K562 (cell line): ENCODE measurements at regions not wholly inside any gene's neighbourhood (a gene's known extent, or its start where the extent isn't known, plus 50 kb on each side); places are given as distances from the start of the nearest gene placed in this dataset.

ENCODE experiments used
- ATAC-seq: fragments of 200-7000 bp; cut with Tn5 transposase; 3 replicates; pipeline ENCODE4 v1.9.1; 2020; ENCODE audit warnings: moderate library complexity
- BruUV-seq: library from RNA; stranded (reverse); fragments of 400-500 nt; replicated peaks from 2 replicates; lab custom pipeline; 2021; lab: Mats Ljungman, UMichigan
- CTCF ChIA-PET: fragments of 300-600 bp; formaldehyde crosslinking; extraction: SDS; loops from one replicate; lab custom pipeline; 2021; ENCODE audit warnings: low intra/inter-chr PET ratio; lab: Yijun Ruan, JAX
- POLR2A ChIA-PET: fragments of 300-600, 350-650 bp; sonication (Branson Sonifier 250); formaldehyde crosslinking; extraction: SDS; loops from one replicate; lab custom pipeline; 2021; ENCODE audit warnings: antibody characterized with exemption, inconsistent platforms; lab: Yijun Ruan, JAX
- DNase-seq, 4 experiments: peaks; one replicate each; pipeline versions ENCODE4 v3.0.0 to v3.0.0-alpha.2; 2011 to 2018; ENCODE audit warnings: low spot score in 3 of 4, mixed read lengths in 3 of 4; ENCODE audit errors: extremely low read depth in 1 of 4
- FAIRE-seq: peaks from 2 replicates; lab custom pipeline; 2011; peaks lifted over from hg19 to GRCh38; lab: Jason Lieb, UNC
- H2AFZ ChIP-seq: 2 replicates; pipeline ENCODE4 v1.6.0; 2011; ENCODE audit warnings: low read depth, low read length, control low read depth, inconsistent platforms
- H3K27ac ChIP-seq: fragments of 200-600 bp; 3 replicates; pipeline ENCODE4 v1.8.0; 2011; ENCODE audit warnings: low read depth, mild to moderate bottlenecking, control low read depth, inconsistent platforms, low read length, moderate library complexity, mixed read lengths; ENCODE audit errors: extremely low read depth
- H3K27me3 ChIP-seq, 2 experiments: fragments of 300-600 bp in 1 of 2; 2 replicates in 1 of 2; 3 replicates in 1 of 2; pipeline versions ENCODE4 v1.6.0 to v1.8.0; 2011; ENCODE audit warnings: inconsistent platforms in 2 of 2, low read length in 2 of 2, mild to moderate bottlenecking in 1 of 2, mixed read lengths in 1 of 2, moderate library complexity in 1 of 2; ENCODE audit not compliant: control insufficient read depth in 2 of 2, insufficient read depth in 2 of 2
- H3K36me3 ChIP-seq: fragments of 300-600 bp; 3 replicates; pipeline ENCODE4 v1.8.0; 2011; ENCODE audit warnings: mild to moderate bottlenecking, low read length, inconsistent platforms; ENCODE audit not compliant: control insufficient read depth, insufficient read depth
- H3K4me1 ChIP-seq, 2 experiments: fragments of 200-600 bp in 1 of 2; replicated peaks in 1 of 2; 2 replicates in 1 of 2; 3 replicates in 1 of 2; pipeline versions ENCODE4 v1.5.1 to v1.8.0; 2011; ENCODE audit warnings: inconsistent platforms in 2 of 2, low read length in 2 of 2, mild to moderate bottlenecking in 1 of 2, mixed read lengths in 1 of 2, moderate library complexity in 1 of 2; ENCODE audit not compliant: control insufficient read depth in 2 of 2, insufficient read depth in 2 of 2
- H3K4me2 ChIP-seq: 2 replicates; pipeline ENCODE4 v1.6.1; 2011; ENCODE audit warnings: low read length, control low read depth, inconsistent platforms, mixed read lengths; ENCODE audit not compliant: insufficient read depth
- H3K4me3 ChIP-seq: fragments of 200-600 bp; sonication (generic), shearing (Covaris generic); 2 replicates; pipeline ENCODE4 v1.5.1; 2016; ENCODE audit warnings: control low read depth, inconsistent platforms
- H3K79me2 ChIP-seq: fragments of 200-600 bp; 3 replicates; pipeline ENCODE4 v1.8.0; 2011; ENCODE audit warnings: low read length, inconsistent platforms; ENCODE audit not compliant: control insufficient read depth, insufficient read depth
- H3K9ac ChIP-seq, 2 experiments: 2 replicates each; pipeline versions ENCODE4 v1.6.0 to v1.6.1; 2011; ENCODE audit warnings: low read depth in 2 of 2, low read length in 2 of 2, control low read depth in 1 of 2, inconsistent platforms in 1 of 2, mild to moderate bottlenecking in 1 of 2, mixed read lengths in 1 of 2; ENCODE audit not compliant: insufficient read depth in 1 of 2
- H3K9me1 ChIP-seq: one replicate; pipeline ENCODE4 v1.6.0; 2011; ENCODE audit warnings: inconsistent platforms, mild to moderate bottlenecking, low read length, moderate library complexity; ENCODE audit not compliant: control insufficient read depth, insufficient read depth
- H3K9me3 ChIP-seq: replicated peaks from 2 replicates; pipeline ENCODE4 v1.5.1; 2011; ENCODE audit warnings: low read depth, low read length, inconsistent platforms; ENCODE audit not compliant: control insufficient read depth, insufficient read depth
- H4K20me1 ChIP-seq: replicated peaks from 2 replicates; pipeline ENCODE4 v1.6.1; 2011; ENCODE audit warnings: low read length, inconsistent platforms, mixed read lengths; ENCODE audit not compliant: control insufficient read depth, insufficient read depth
- ESRRA ChIP-seq: fragments of 450-650 bp; IDR thresholded peaks from 2 replicates; pipeline ENCODE4 v1.6.1; 2014; ENCODE audit warnings: low read depth, mild to moderate bottlenecking, moderate library complexity, borderline replicate concordance
- GMEB1 ChIP-seq: fragments of 250-450 bp; sonication (Bioruptor Pico); IDR thresholded peaks from 2 replicates; pipeline ENCODE4 v1.4.0; 2020; ENCODE audit warnings: mild to moderate bottlenecking
- IRF1 ChIP-seq: sonication (generic); formaldehyde crosslinking; IDR thresholded peaks from 2 replicates; pipeline ENCODE4 v1.8.0; 2022; ENCODE audit warnings: missing genetic modification reagents, mild to moderate bottlenecking, borderline replicate concordance
- MITF ChIP-seq: IDR thresholded peaks from 2 replicates; pipeline ENCODE4 v1.6.1; 2014; ENCODE audit warnings: antibody characterized with exemption
- PTTG1 ChIP-seq: fragments of 450-650 bp; IDR thresholded peaks from 2 replicates; pipeline ENCODE4 v1.6.1; 2016; ENCODE audit warnings: low read depth, mild to moderate bottlenecking, missing genetic modification characterization, missing compliant biosample characterization
- RHOXF2B ChIP-seq: fragments of 250-450 bp; sonication (Bioruptor Pico); conservative IDR thresholded peaks from 2 replicates; pipeline ENCODE4 v1.5.1; 2021
- SMARCE1 ChIP-seq: fragments of 450-650 bp; IDR thresholded peaks from 2 replicates; pipeline ENCODE4 v1.7.1; 2016; ENCODE audit warnings: mild to moderate bottlenecking
- SRSF1 ChIP-seq: fragments of 200-400 bp; formaldehyde crosslinking; IDR thresholded peaks from 2 replicates; pipeline ENCODE4 v1.6.1; 2017; ENCODE audit warnings: mild to moderate bottlenecking, low read depth, low read length, moderate library complexity
- ZFPM2 ChIP-seq: fragments of 250-450 bp; sonication (Bioruptor Pico); IDR thresholded peaks from 2 replicates; pipeline ENCODE4 v1.5.1; 2022; ENCODE audit warnings: mild to moderate bottlenecking
- ZNF124 ChIP-seq: sonication (generic); formaldehyde crosslinking; IDR thresholded peaks from 2 replicates; pipeline ENCODE4 v1.8.1; 2022; ENCODE audit warnings: missing genetic modification reagents
- ZNF3 ChIP-seq: fragments of 250-450 bp; sonication (Bioruptor Pico); IDR thresholded peaks from 2 replicates; pipeline ENCODE4 v1.5.0; 2021; ENCODE audit warnings: mild to moderate bottlenecking, moderate library complexity
- ZZZ3 ChIP-seq: fragments of 450-650 bp; IDR thresholded peaks from 2 replicates; pipeline ENCODE4 v1.6.1; 2016; ENCODE audit warnings: antibody characterized with exemption, mild to moderate bottlenecking, moderate library complexity
- WGBS: fragments of 100-300 bp; shearing (Covaris generic); methylation state at CpG from one replicate; pipeline ENCODE4 v1.1.6; 2016; ENCODE audit warnings: low coverage, mixed read lengths; ENCODE audit not compliant: insufficient coverage; ENCODE audit errors: missing lambda C conversion rate; 5-methylcytosine and 5-hydroxymethylcytosine counted together
- in situ Hi-C: fragments of 300-500 bp; cut with MboI; formaldehyde crosslinking; loops from 4 replicates; pipeline ENCODE4 v1.15.0; 2018; ENCODE audit warnings: inconsistent platforms, mixed read lengths
- intact Hi-C: fragments of 100-400 bp; cut with micrococcal nuclease; formaldehyde crosslinking; loops from 2 replicates; pipeline ENCODE4 v1.14.2; 2022

GRCh38 chr13:44281252-44282000 lies 92.2 kb upstream of the SERP2 start (continued):
- TF ChIP-seq SRSF1 = no peak
- TF ChIP-seq PTTG1 (tag) = no peak
- no peak for TF ChIP-seq ESRRA
- TF ChIP-seq SMARCE1 = no peak
- TF ChIP-seq IRF1 (CRISPR knock-in tag) = no peak
- TF ChIP-seq ZNF124 (CRISPR knock-in tag) = no peak
- no peak for TF ChIP-seq ZZZ3
- TF ChIP-seq ZNF3 (CRISPR knock-in tag) = no peak

GRCh38 chr13:44283600-44283999 lies 90.0 kb upstream of the SERP2 start:
- no peaks in the 10 kb centered on the region for H3K36me3 ChIP-seq
- ATAC-seq = no peak
- H3K4me1 ChIP-seq = no peaks in the 10 kb centered on the region
- no peaks in the 10 kb centered on the region for H3K79me2 ChIP-seq
- no peaks in the 10 kb centered on the region for H3K9me3 ChIP-seq
- BruUV-seq = no TSS peak
- in situ Hi-C loops = no loop called here
- intact Hi-C loops = no loop called here
- no peaks in the 10 kb centered on the region for H3K9me1 ChIP-seq
- 11% methylated on average over 1 of the region's 2 CpGs for WGBS
- FAIRE-seq = no peak
- H3K27ac ChIP-seq = no peak overlapping the region
- H3K9ac ChIP-seq = no peak overlapping the region
- H3K27me3 ChIP-seq = peaks cover 0 to 19% of the 10 kb centered on the region in 2 experiments; a peak in 2 of 5 replicates
- H3K4me3 ChIP-seq = no peak overlapping the region
- POLR2A ChIA-PET = no interaction called here
- TF ChIP-seq ZFPM2 (CRISPR knock-in tag) (no peak), MITF (no peak), RHOXF2B (no peak), GMEB1 (CRISPR knock-in tag) (no peak)
- TF ChIP-seq, all 486 proteins: peak for 0
- Histone ChIP-seq H4K20me1 (no peaks in the 10 kb centered on the region), H2AFZ (no peak overlapping the region), H3K4me2 (no peak overlapping the region)
- CTCF ChIA-PET = no interaction called here
- no peak for DNase-seq
